DND-41 (cell line): ENCODE measurements at regions not wholly inside any gene's neighbourhood (a gene's known extent, or its start where the extent isn't known, plus 50 kb on each side); places are given as distances from the start of the nearest gene placed in this dataset.

Experiments used
- ATAC-seq: fragments of 200-7000 bp; cut with Tn5 transposase; 3 replicates; pipeline ENCODE4 v1.9.1; 2021; ENCODE audit warnings: low read depth; ENCODE audit not compliant: insufficient read depth
- DNase-seq: peaks from one replicate; pipeline ENCODE4 v3.0.0-alpha.2; 2020
- H2AFZ ChIP-seq: 2 replicates; pipeline ENCODE4 v1.6.0; 2012; ENCODE audit warnings: low read depth, low read length
- H3K27ac ChIP-seq: 2 replicates; pipeline ENCODE4 v1.5.1; 2012; ENCODE audit warnings: low read length, inconsistent platforms
- H3K27me3 ChIP-seq: fragments of 200-600 bp; sonication (generic); 2 replicates; pipeline ENCODE4 v1.6.0; 2012; ENCODE audit warnings: low read length, mild to moderate bottlenecking, inconsistent platforms; ENCODE audit not compliant: insufficient read depth, poor library complexity
- H3K36me3 ChIP-seq: 2 replicates; pipeline ENCODE4 v1.5.1; 2012; ENCODE audit warnings: low read length, inconsistent platforms; ENCODE audit not compliant: insufficient read depth
- H3K4me1 ChIP-seq: 2 replicates; pipeline ENCODE4 v1.5.1; 2012; ENCODE audit warnings: mild to moderate bottlenecking, low read length; ENCODE audit not compliant: insufficient read depth
- H3K4me2 ChIP-seq: 2 replicates; pipeline ENCODE4 v1.6.0; 2012; ENCODE audit warnings: mild to moderate bottlenecking, moderate library complexity, low read length, inconsistent platforms; ENCODE audit not compliant: insufficient read depth
- H3K4me3 ChIP-seq, 2 experiments: fragments of 200-600 bp in 1 of 2; shearing (Covaris generic) in 1 of 2; 2 replicates each; pipeline ENCODE4 v1.5.1; 2012 to 2016; ENCODE audit warnings: inconsistent platforms in 2 of 2, low read length in 2 of 2, mild to moderate bottlenecking in 2 of 2, low read depth in 1 of 2, moderate library complexity in 1 of 2
- H3K79me2 ChIP-seq: 2 replicates; pipeline ENCODE4 v1.6.0; 2012; ENCODE audit warnings: low read length, inconsistent platforms; ENCODE audit not compliant: insufficient read depth
- H3K9ac ChIP-seq: 2 replicates; pipeline ENCODE4 v1.6.0; 2012; ENCODE audit warnings: low read depth, mild to moderate bottlenecking, inconsistent platforms, low read length, moderate library complexity
- H3K9me3 ChIP-seq: 2 replicates; pipeline ENCODE4 v1.5.1; 2012; ENCODE audit warnings: low read length, moderate library complexity, mild to moderate bottlenecking, inconsistent platforms; ENCODE audit not compliant: insufficient read depth, severe bottlenecking
- H4K20me1 ChIP-seq: 2 replicates; pipeline ENCODE4 v1.6.0; 2012; ENCODE audit warnings: low read length; ENCODE audit not compliant: insufficient read depth
- CTCF ChIP-seq: IDR thresholded peaks from 2 replicates; pipeline ENCODE4 v1.5.1; 2012; ENCODE audit warnings: borderline replicate concordance, low read length, moderate library complexity, mild to moderate bottlenecking; ENCODE audit not compliant: poor library complexity, severe bottlenecking; ENCODE audit errors: extremely low read depth
- EZH2 ChIP-seq: IDR thresholded peaks from 3 replicates; pipeline ENCODE4 v1.6.1; 2012; ENCODE audit warnings: borderline replicate concordance, low read depth, mild to moderate bottlenecking, moderate library complexity, low read length, inconsistent platforms; ENCODE audit not compliant: severe bottlenecking

- H3K27ac ChIP-seq: no peak overlapping the region
- no peaks in the 10 kb centered on the region for H3K9me3 ChIP-seq
- no peak for DNase-seq
- no peaks in the 10 kb centered on the region for H3K79me2 ChIP-seq
- no peaks in the 10 kb centered on the region for H3K27me3 ChIP-seq
- no peak for TF ChIP-seq EZH2
- TF ChIP-seq CTCF: no peak
- no peak overlapping the region for H3K4me2 ChIP-seq
- ATAC-seq: no peak
- no peaks in the 10 kb centered on the region for H4K20me1 ChIP-seq
- no peak overlapping the region for H3K9ac ChIP-seq
- H3K4me3 ChIP-seq: no peak overlapping the region
- no peaks in the 10 kb centered on the region for H3K36me3 ChIP-seq
- H2AFZ ChIP-seq: no peak overlapping the region
- H3K4me1 ChIP-seq: no peaks in the 10 kb centered on the region
Measured at GRCh38 chr6:168179133-168179532, 100.1 kb upstream of the FRMD1 start.

GRCh38 chr6:168177103-168177891, 98.3 kb upstream of the FRMD1 start:
- no peak overlapping the region for H3K4me3 ChIP-seq
- H3K79me2 ChIP-seq: no peaks in the 10 kb centered on the region
- H3K9ac ChIP-seq: no peak overlapping the region
- no peak for TF ChIP-seq EZH2
- ATAC-seq: no peak
- no peaks in the 10 kb centered on the region for H3K27me3 ChIP-seq
- H3K4me2 ChIP-seq: no peak overlapping the region
- no peak for DNase-seq
- H3K4me1 ChIP-seq: no peaks in the 10 kb centered on the region
- H4K20me1 ChIP-seq: no peaks in the 10 kb centered on the region
- H3K27ac ChIP-seq: no peak overlapping the region
- no peak overlapping the region for H2AFZ ChIP-seq
- no peaks in the 10 kb centered on the region for H3K36me3 ChIP-seq
- no peaks in the 10 kb centered on the region for H3K9me3 ChIP-seq

GRCh38 chr6:168171673-168172353, 92.8 kb upstream of the FRMD1 start:
- Histone ChIP-seq H3K9ac (no peak overlapping the region), H3K36me3 (no peaks in the 10 kb centered on the region), H3K27me3 (no peaks in the 10 kb centered on the region), H3K4me1 (no peaks in the 10 kb centered on the region), H3K27ac (no peak overlapping the region), H3K79me2 (no peaks in the 10 kb centered on the region), H4K20me1 (no peaks in the 10 kb centered on the region), H3K4me2 (no peak overlapping the region), H2AFZ (no peak overlapping the region), H3K4me3 (no peak overlapping the region), H3K9me3 (no peaks in the 10 kb centered on the region)
- DNase-seq (no peak), ATAC-seq (no peak)
- TF ChIP-seq CTCF: no peak
- no peak for TF ChIP-seq EZH2
